ENCODE measurements at regions not wholly inside any gene's neighbourhood (a gene's known extent, or its start where the extent isn't known, plus 50 kb on each side); places are given as distances from the start of the nearest gene placed in this dataset.

DNA sequence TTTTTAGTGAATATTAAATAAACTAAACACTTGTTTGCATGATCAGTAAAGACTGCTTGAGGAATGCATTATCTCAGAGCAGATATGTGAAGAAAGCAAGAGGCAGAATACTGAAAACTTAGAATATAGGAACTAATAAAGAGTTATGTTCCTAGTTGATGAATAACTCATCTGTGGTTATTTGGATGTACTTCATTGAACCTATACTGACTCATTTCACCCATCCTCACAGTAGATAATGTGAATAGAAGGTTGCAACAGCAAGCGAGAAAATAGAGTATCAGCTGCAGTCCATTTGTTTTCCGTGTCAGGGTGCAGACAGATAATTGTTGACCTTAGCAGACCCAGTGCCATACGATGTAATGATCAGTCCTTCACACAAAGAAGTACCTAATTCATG, 945.7 kb upstream of the LRRTM1 start:
- no peak for ATAC-seq
- Histone ChIP-seq H3K4me3 (no peak overlapping the region), H3K27ac (no peak overlapping the region), H3K9me3 (no peaks in the 10 kb centered on the region), H3K4me1 (no peaks in the 10 kb centered on the region), H3K27me3 (no peaks in the 10 kb centered on the region), H3K36me3 (replicated peaks in 1 of 2; ENCODE audit: insufficient read depth in 1 of 2, low read depth in 2 of 2) (no peaks in the 10 kb centered on the region)
- no peak for DNase-seq
- WGBS, 2 donors, result 36 to 42% methylated on average over 3 of the region's 3 CpGs
- TF ChIP-seq, protein P1, sequence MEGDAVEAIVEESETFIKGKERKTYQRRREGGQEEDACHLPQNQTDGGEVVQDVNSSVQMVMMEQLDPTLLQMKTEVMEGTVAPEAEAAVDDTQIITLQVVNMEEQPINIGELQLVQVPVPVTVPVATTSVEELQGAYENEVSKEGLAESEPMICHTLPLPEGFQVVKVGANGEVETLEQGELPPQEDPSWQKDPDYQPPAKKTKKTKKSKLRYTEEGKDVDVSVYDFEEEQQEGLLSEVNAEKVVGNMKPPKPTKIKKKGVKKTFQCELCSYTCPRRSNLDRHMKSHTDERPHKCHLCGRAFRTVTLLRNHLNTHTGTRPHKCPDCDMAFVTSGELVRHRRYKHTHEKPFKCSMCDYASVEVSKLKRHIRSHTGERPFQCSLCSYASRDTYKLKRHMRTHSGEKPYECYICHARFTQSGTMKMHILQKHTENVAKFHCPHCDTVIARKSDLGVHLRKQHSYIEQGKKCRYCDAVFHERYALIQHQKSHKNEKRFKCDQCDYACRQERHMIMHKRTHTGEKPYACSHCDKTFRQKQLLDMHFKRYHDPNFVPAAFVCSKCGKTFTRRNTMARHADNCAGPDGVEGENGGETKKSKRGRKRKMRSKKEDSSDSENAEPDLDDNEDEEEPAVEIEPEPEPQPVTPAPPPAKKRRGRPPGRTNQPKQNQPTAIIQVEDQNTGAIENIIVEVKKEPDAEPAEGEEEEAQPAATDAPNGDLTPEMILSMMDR (IDR thresholded peaks at IDR 0.05), result no peak
- no peak for TF ChIP-seq POLR2A (IDR thresholded peaks at IDR 0.05)
- intact Hi-C loops (cut with DNase I), result no loop called here

DNA sequence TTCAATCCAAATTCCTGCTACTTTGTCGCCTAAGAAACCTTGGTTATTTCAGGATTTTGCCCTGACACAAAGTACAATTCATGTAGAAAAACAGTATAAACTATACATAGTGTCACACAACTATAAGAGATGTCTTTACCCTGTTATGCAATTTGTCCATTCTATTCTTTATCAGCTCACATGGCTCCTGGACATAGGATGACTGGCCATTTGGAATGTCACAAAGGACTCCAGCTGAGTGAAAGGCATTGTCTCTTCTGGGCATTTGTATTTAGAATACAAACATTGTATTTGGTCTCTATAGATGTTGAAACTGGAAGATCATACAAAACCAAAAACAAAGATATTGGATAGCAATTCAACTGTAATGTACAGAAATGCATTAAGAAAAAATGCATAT, 944.6 kb upstream of the LRRTM1 start:
- intact Hi-C loops (cut with DNase I), result no loop called here
- TF ChIP-seq, protein P1 (IDR thresholded peaks at IDR 0.05), result no peak
- no peak for TF ChIP-seq POLR2A (IDR thresholded peaks at IDR 0.05)
- no peaks in the 10 kb centered on the region for H3K9me3 ChIP-seq
- 48 to 74% methylated on average over 1 of the region's 1 CpG for WGBS, 2 donors
- no peaks in the 10 kb centered on the region for H3K27me3 ChIP-seq
- H3K4me1 ChIP-seq, result no peaks in the 10 kb centered on the region
- ATAC-seq (no peak), DNase-seq (no peak)
- no peaks in the 10 kb centered on the region for H3K36me3 ChIP-seq (replicated peaks in 1 of 2; ENCODE audit: insufficient read depth in 1 of 2, low read depth in 2 of 2)
- H3K27ac ChIP-seq, result no peak overlapping the region
- H3K4me3 ChIP-seq, result no peak overlapping the region

DNA sequence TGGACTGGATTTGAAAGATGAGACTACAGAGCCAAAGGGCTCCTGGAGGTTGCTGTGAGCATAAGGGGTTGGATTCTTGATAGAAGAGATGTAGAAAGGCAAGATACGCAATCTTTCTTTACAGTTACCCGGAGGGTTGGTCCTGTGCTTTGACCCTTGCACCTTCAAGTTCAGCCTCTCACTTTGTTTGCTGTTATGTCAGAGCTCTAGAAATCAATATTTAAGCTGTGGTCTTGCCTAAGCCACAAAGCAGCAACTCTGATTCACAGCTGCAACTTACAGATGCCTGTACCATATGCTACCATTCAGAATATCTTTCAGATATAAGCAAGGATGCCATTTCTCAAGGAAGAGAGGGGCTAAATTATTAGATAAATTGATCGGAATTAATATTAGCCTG, 943.1 kb upstream of the LRRTM1 start:
- WGBS, 2 donors, result 32 to 34% methylated on average over 3 of the region's 3 CpGs
- H3K27ac ChIP-seq, result no peak overlapping the region
- no peak for ATAC-seq
- H3K9me3 ChIP-seq, result no peaks in the 10 kb centered on the region
- intact Hi-C loops (cut with DNase I), result no loop called here
- TF ChIP-seq, protein P1 (IDR thresholded peaks at IDR 0.05), result no peak
- TF ChIP-seq POLR2A (IDR thresholded peaks at IDR 0.05), result no peak
- no peak overlapping the region for H3K4me3 ChIP-seq
- no peaks in the 10 kb centered on the region for H3K36me3 ChIP-seq (replicated peaks in 1 of 2; ENCODE audit: insufficient read depth in 1 of 2, low read depth in 2 of 2)
- no peak for DNase-seq
- no peaks in the 10 kb centered on the region for H3K4me1 ChIP-seq
- H3K27me3 ChIP-seq, result no peaks in the 10 kb centered on the region

DNA sequence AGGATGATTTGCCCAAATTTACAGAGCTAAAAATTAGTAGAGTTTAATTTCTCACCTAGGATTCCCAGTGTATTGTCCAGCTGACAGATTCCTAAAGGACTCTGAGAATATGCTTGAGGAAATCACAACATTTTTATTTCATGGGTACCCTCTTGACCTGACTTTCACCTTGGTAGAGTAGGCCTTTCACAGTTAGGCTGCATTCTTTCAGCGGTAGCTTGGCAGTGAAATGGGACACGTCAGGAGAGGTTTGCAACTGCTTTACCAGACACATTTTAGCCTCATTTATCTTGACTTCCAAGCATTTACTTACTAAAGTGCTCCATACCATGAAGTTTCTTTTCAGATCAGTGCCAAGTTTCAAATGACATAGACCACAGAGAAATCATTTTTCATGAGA, 937.9 kb upstream of the LRRTM1 start:
- H3K27ac ChIP-seq, result no peak overlapping the region
- H3K27me3 ChIP-seq, result no peaks in the 10 kb centered on the region
- ATAC-seq, result no peak
- intact Hi-C loops (cut with DNase I), result no loop called here
- no peaks in the 10 kb centered on the region for H3K9me3 ChIP-seq
- no peaks in the 10 kb centered on the region for H3K4me1 ChIP-seq
- H3K36me3 ChIP-seq (replicated peaks in 1 of 2; ENCODE audit: insufficient read depth in 1 of 2, low read depth in 2 of 2), result no peaks in the 10 kb centered on the region
- 58 to 59% methylated on average over 2 of the region's 2 CpGs for WGBS, 2 donors
- TF ChIP-seq, protein P1 (IDR thresholded peaks at IDR 0.05), result no peak
- no peak for TF ChIP-seq POLR2A (IDR thresholded peaks at IDR 0.05)
- no peak overlapping the region for H3K4me3 ChIP-seq
- DNase-seq, result no peak

DNA sequence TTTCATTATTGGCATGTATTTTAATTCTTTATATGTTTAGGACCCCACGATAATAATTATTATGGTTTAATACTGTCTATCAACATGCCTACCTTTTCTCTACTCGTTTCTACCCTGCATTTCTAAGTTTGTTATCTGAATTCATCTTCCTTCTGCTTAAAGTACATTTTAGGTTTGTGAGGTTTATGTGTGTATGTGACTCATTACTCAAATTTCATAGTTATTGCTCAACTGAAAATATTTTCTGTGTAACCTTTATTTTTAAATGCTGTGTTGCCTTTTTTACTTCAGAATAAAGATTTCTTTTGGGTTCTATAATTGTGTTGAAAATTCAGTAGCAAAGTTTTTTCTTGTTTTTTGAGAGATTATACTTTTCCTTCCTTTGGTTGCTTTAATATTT, 933.9 kb upstream of the LRRTM1 start:
- no peaks in the 10 kb centered on the region for H3K36me3 ChIP-seq (replicated peaks in 1 of 2; ENCODE audit: insufficient read depth in 1 of 2, low read depth in 2 of 2)
- no peak overlapping the region for H3K27ac ChIP-seq
- H3K27me3 ChIP-seq, result no peaks in the 10 kb centered on the region
- DNase-seq (no peak), ATAC-seq (no peak)
- 40 to 42% methylated on average over 2 of the region's 2 CpGs for WGBS, 2 donors
- no peaks in the 10 kb centered on the region for H3K4me1 ChIP-seq
- no peak for TF ChIP-seq POLR2A (IDR thresholded peaks at IDR 0.05)
- TF ChIP-seq, protein P1 (IDR thresholded peaks at IDR 0.05), result no peak
- no peaks in the 10 kb centered on the region for H3K9me3 ChIP-seq
- no peak overlapping the region for H3K4me3 ChIP-seq
- intact Hi-C loops (cut with DNase I), result no loop called here

Measured in body of pancreas (tissue), 4 donors.